GM21423 (cell line): ENCODE measurements at regions not wholly inside any gene's neighbourhood (a gene's known extent, or its start where the extent isn't known, plus 50 kb on each side); places are given as distances from the start of the nearest gene placed in this dataset.

Source experiments
- ATAC-seq: cut with Tn5 transposase; IDR thresholded peaks from one replicate; pipeline ENCODE4 v1.9.1; 2021; ENCODE audit warnings: mild to moderate bottlenecking, moderate library complexity; ENCODE audit not compliant: unreplicated experiment

DNA sequence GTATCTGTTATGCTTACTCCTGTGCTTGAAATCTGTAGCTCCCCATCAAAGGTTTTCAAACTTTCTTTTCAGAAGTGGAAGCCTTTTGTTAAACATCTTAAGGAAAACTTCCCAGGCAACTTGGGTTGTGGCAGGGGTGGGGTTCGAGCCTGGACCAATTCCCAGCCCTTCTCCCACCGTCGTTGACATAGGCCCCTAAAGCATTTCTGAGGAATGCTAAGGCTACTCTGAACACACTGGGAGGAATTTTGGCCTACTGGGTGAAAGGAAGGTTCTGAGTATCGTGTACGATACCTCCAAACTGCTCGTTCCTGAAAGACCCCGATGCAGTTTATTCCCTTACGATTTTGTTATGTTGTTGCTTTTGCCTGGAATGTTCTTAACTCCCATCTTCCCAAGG, 56.1 kb upstream of the PMFBP1 start:
- no peak for ATAC-seq

DNA sequence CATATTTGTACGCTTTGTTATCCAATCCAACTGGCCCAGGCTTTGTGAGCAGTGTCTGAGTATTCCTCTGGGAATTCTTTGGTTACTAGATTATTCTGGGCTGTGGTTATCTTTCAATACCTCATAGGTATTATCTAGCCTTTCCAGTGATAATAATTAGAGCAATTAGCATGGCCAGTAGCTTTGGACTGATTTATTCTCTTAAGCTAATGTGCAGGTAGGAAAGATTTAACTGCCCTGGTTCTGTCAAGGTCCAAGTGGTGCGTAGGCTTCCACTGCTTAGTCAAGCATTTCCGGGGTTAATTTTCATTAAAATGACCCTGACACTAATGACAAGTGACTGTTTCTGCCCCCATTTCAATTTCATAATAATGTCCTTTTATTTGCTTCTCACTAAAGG, 54.2 kb upstream of the PMFBP1 start:
- no peak for ATAC-seq

- ATAC-seq: no peak
Observed at GRCh38 chr16:72224260-72224768, 52.4 kb upstream of the PMFBP1 start.

GRCh38 chr16:72222503-72222902, 50.5 kb upstream of the PMFBP1 start:
- no peak for ATAC-seq
